H1 (cell line): ENCODE measurements at regions not wholly inside any gene's neighbourhood (a gene's known extent, or its start where the extent isn't known, plus 50 kb on each side); places are given as distances from the start of the nearest gene placed in this dataset.

Source experiments
- CTCF ChIA-PET: fragments of 300-600 bp; sonication (Branson Sonifier 250); formaldehyde crosslinking; loops from one replicate; lab custom pipeline; 2021; ENCODE audit not compliant: partially characterized antibody; lab: Charles Lee
- POLR2A ChIA-PET: fragments of 300-600 bp; sonication (Branson Sonifier 250); formaldehyde crosslinking; loops from one replicate; lab custom pipeline; 2021; ENCODE audit warnings: inconsistent platforms; ENCODE audit not compliant: partially characterized antibody; lab: Charles Lee
- DNase-seq, 2 experiments: peaks; one replicate each; pipeline versions ENCODE4 v3.0.0 to v3.0.0-alpha.2; 2010 to 2022; ENCODE audit warnings: low spot score in 2 of 2, low read depth in 1 of 2, mixed read lengths in 1 of 2
- FAIRE-seq: peaks from 2 replicates; lab custom pipeline; 2011; peaks lifted over from hg19 to GRCh38; lab: Jason Lieb, UNC
- H2AFZ ChIP-seq: 2 replicates; pipeline ENCODE4 v1.8.1; 2012; ENCODE audit warnings: low read length, inconsistent platforms
- H2AK5ac ChIP-seq: 2 replicates; pipeline ENCODE4 v1.6.1; 2013; ENCODE audit warnings: low read depth, low read length
- H2BK120ac ChIP-seq: replicated peaks from 2 replicates; pipeline ENCODE3; 2013; ENCODE audit warnings: low read depth, low read length, inconsistent platforms
- H2BK12ac ChIP-seq: 2 replicates; pipeline ENCODE4 v1.6.1; 2013; ENCODE audit warnings: low read depth, low read length
- H2BK15ac ChIP-seq: 2 replicates; pipeline ENCODE4 v1.6.1; 2013; ENCODE audit warnings: low read length
- H2BK20ac ChIP-seq: 2 replicates; pipeline ENCODE4 v1.6.1; 2013; ENCODE audit warnings: low read length
- H2BK5ac ChIP-seq: 2 replicates; pipeline ENCODE4 v1.6.1; 2013; ENCODE audit warnings: low read depth, low read length
- H3K14ac ChIP-seq: 2 replicates; pipeline ENCODE4 v1.6.1; 2013; ENCODE audit warnings: inconsistent platforms; ENCODE audit not compliant: insufficient read length
- H3K18ac ChIP-seq: 2 replicates; pipeline ENCODE4 v1.6.1; 2013; ENCODE audit warnings: low read length; ENCODE audit errors: extremely low read depth
- H3K23ac ChIP-seq: 2 replicates; pipeline ENCODE4 v1.6.1; 2013; ENCODE audit warnings: inconsistent platforms; ENCODE audit not compliant: insufficient read length
- H3K23me2 ChIP-seq: 2 replicates; pipeline ENCODE4 v1.6.1; 2013; ENCODE audit warnings: low read depth, low read length
- H3K27ac ChIP-seq: 2 replicates; pipeline ENCODE4 v1.6.1; 2011; ENCODE audit warnings: low read depth, low read length, inconsistent platforms
- H3K27me3 ChIP-seq, 4 experiments: replicated peaks in 1 of 4; 1 replicate in 1 of 4; 2 replicates in 3 of 4; pipeline versions ENCODE4 v1.6.1 to v1.8.1; 2011 to 2013; ENCODE audit warnings: low read length in 3 of 4, mild to moderate bottlenecking in 3 of 4, inconsistent platforms in 2 of 4, mixed read lengths in 2 of 4, moderate library complexity in 1 of 4; ENCODE audit not compliant: control insufficient read depth in 3 of 4, insufficient read depth in 3 of 4; ENCODE audit errors: extremely low read depth in 1 of 4
- H3K36me3 ChIP-seq, 4 experiments: 2 replicates each; pipeline versions ENCODE4 v1.6.1 to v1.8.1; 2011 to 2013; ENCODE audit warnings: mild to moderate bottlenecking in 4 of 4, low read length in 3 of 4, moderate library complexity in 2 of 4, control low read depth in 1 of 4, inconsistent platforms in 1 of 4; ENCODE audit not compliant: insufficient read depth in 4 of 4, control insufficient read depth in 2 of 4
- H3K4ac ChIP-seq: replicated peaks from 2 replicates; pipeline ENCODE3; 2013; ENCODE audit warnings: low read length, low read depth, mixed read lengths, inconsistent platforms; ENCODE audit not compliant: insufficient read length
- H3K4me1 ChIP-seq, 4 experiments: replicated peaks in 1 of 4; 1 replicate in 1 of 4; 2 replicates in 3 of 4; pipeline versions ENCODE4 v1.6.1 to v1.8.1; 2011 to 2013; ENCODE audit warnings: low read length in 3 of 4, inconsistent platforms in 2 of 4, mixed read lengths in 1 of 4; ENCODE audit not compliant: insufficient read depth in 4 of 4, control insufficient read depth in 3 of 4
- H3K4me2 ChIP-seq, 2 experiments: 2 replicates each; pipeline versions ENCODE4 v1.6.1 to v1.8.1; 2011 to 2013; ENCODE audit warnings: low read depth in 2 of 2, low read length in 2 of 2, control low read depth in 1 of 2, inconsistent platforms in 1 of 2, mild to moderate bottlenecking in 1 of 2; ENCODE audit not compliant: insufficient read depth in 1 of 2
- H3K4me3 ChIP-seq, 4 experiments: fragments of 200-600, 300-600 bp in 1 of 4; sonication (generic), shearing (Covaris generic), sonication (Bioruptor Twin) in 1 of 4; 2 replicates each; pipeline versions ENCODE4 v1.5.1 to v1.8.1; 2011 to 2016; ENCODE audit warnings: low read length in 4 of 4, low read depth in 3 of 4, control low read depth in 2 of 4, inconsistent platforms in 2 of 4, mild to moderate bottlenecking in 2 of 4, mixed read lengths in 1 of 4, moderate library complexity in 1 of 4; ENCODE audit not compliant: insufficient read depth in 2 of 4; ENCODE audit errors: extremely low read depth in 1 of 4
- H3K56ac ChIP-seq: replicated peaks from 2 replicates; pipeline ENCODE3; 2013; ENCODE audit warnings: low read depth, mild to moderate bottlenecking, mixed read lengths, low read length, inconsistent platforms; ENCODE audit not compliant: insufficient read length
- H3K79me1 ChIP-seq: 2 replicates; pipeline ENCODE4 v1.6.1; 2013; ENCODE audit warnings: low read depth, low read length, control low read depth
- H3K79me2 ChIP-seq, 2 experiments: 2 replicates each; pipeline versions ENCODE4 v1.6.1 to v1.8.1; 2012 to 2013; ENCODE audit warnings: low read length in 2 of 2, mild to moderate bottlenecking in 2 of 2, inconsistent platforms in 1 of 2; ENCODE audit not compliant: insufficient read depth in 2 of 2, control insufficient read depth in 1 of 2
- H3K9ac ChIP-seq, 4 experiments: replicated peaks in 1 of 4; 1 replicate in 1 of 4; 2 replicates in 3 of 4; pipeline versions ENCODE4 v1.6.1 to v1.8.1; 2011 to 2013; ENCODE audit warnings: low read depth in 3 of 4, low read length in 3 of 4, control low read depth in 2 of 4, mild to moderate bottlenecking in 2 of 4, moderate library complexity in 2 of 4, inconsistent platforms in 1 of 4; ENCODE audit errors: extremely low read depth in 1 of 4
- H3K9me3 ChIP-seq, 2 experiments: 2 replicates each; pipeline versions ENCODE4 v1.6.1 to v1.8.1; 2012 to 2013; ENCODE audit warnings: mild to moderate bottlenecking in 2 of 2, moderate library complexity in 2 of 2, control low read depth in 1 of 2, inconsistent platforms in 1 of 2, low read depth in 1 of 2, low read length in 1 of 2, mixed read lengths in 1 of 2; ENCODE audit not compliant: insufficient read depth in 2 of 2
- H4K20me1 ChIP-seq, 2 experiments: replicated peaks in 1 of 2; 2 replicates each; pipeline versions ENCODE3 to v1.8.1; 2011 to 2013; ENCODE audit warnings: inconsistent platforms in 2 of 2, low read length in 2 of 2, mild to moderate bottlenecking in 1 of 2; ENCODE audit not compliant: insufficient read depth in 2 of 2, control insufficient read depth in 1 of 2
- H4K5ac ChIP-seq: 2 replicates; pipeline ENCODE4 v1.6.1; 2013; ENCODE audit warnings: low read length, low read depth, mixed read lengths, inconsistent platforms; ENCODE audit not compliant: insufficient read length
- H4K8ac ChIP-seq: 2 replicates; pipeline ENCODE4 v1.8.0; 2013; ENCODE audit warnings: mild to moderate bottlenecking, moderate library complexity, low read length, inconsistent platforms; ENCODE audit not compliant: insufficient read depth; ENCODE audit errors: extremely low read depth
- H4K91ac ChIP-seq: replicated peaks from 2 replicates; pipeline ENCODE3; 2013; ENCODE audit warnings: low read length, mixed read lengths, inconsistent platforms; ENCODE audit not compliant: insufficient read length
- BRCA1 ChIP-seq: IDR thresholded peaks from 2 replicates; pipeline ENCODE4 v1.6.1; 2012; ENCODE audit warnings: low read depth, low read length, improper control_type of control experiment
- CEBPB ChIP-seq: IDR thresholded peaks from 2 replicates; pipeline ENCODE4 v1.6.1; 2012; ENCODE audit warnings: low read depth, low read length
- MAX ChIP-seq: IDR thresholded peaks from 2 replicates; pipeline ENCODE4 v1.6.1; 2012; ENCODE audit warnings: inconsistent platforms

GRCh38 chr10:52918714-52919305 is 146.2 kb upstream of the MBL2 start:
- Histone ChIP-seq H3K79me2 (no peaks in the 10 kb centered on the region), H2AK5ac (no peak overlapping the region), H3K18ac (no peak overlapping the region), H3K4ac (no peak overlapping the region), H3K79me1 (no peaks in the 10 kb centered on the region), H2BK120ac (peak overlapping the region; percentile 47), H3K9me3 (no peaks in the 10 kb centered on the region), H3K27ac (no peak overlapping the region), H4K5ac (no peak overlapping the region), H3K14ac (no peak overlapping the region), H3K4me3 (no peak overlapping the region), H3K4me2 (no peak overlapping the region), H2BK20ac (no peak overlapping the region), H3K36me3 (no peaks in the 10 kb centered on the region), H3K56ac (no peak overlapping the region), H4K20me1 (no peaks in the 10 kb centered on the region), H2BK15ac (no peak overlapping the region), H2BK5ac (0 out of 2 replicates have a peak overlapping the region, but pooled peaks have one; percentile 1), H4K91ac (no peak overlapping the region), H3K23me2 (no peaks in the 10 kb centered on the region), H3K9ac (no peak overlapping the region; a peak in 1 of 7 replicates), H3K27me3 (no peaks in the 10 kb centered on the region), H2AFZ (peak overlapping the region; percentile 56), H3K4me1 (peaks cover 0 to 11% (median 5%) of the 10 kb centered on the region in 4 experiments; a peak in 4 of 7 replicates), H2BK12ac (no peak overlapping the region), H4K8ac (no peak overlapping the region), H3K23ac (no peak overlapping the region)
- FAIRE-seq (no peak), DNase-seq (no peak)
- POLR2A ChIA-PET = interaction anchor here (1.6 kb wide), 1 partner anchor 10 kb away, joined by 5 read pairs; no protein-coding TSS in a partner anchor
- CTCF ChIA-PET = interaction anchor here (1.1 to 1.8 kb wide), 3 partner anchors 33 to 140 kb away, joined by 3 to 5 read pairs (median 3); no protein-coding TSS in a partner anchor
- TF ChIP-seq MAX (no peak), BRCA1 (no peak), CEBPB (no peak)
